GM03348 (cell line): ENCODE measurements at regions not wholly inside any gene's neighbourhood (a gene's known extent, or its start where the extent isn't known, plus 50 kb on each side); places are given as distances from the start of the nearest gene placed in this dataset.
"Not testable (repeated sequence)": the region's sequence is repeated elsewhere in the genome, so short reads cannot be mapped to it uniquely, and the experiment has no call there.

Experiments
- DNase-seq: peaks from one replicate; pipeline ENCODE4 v3.0.0; 2012; ENCODE audit warnings: low spot score

GRCh38 chr4:85106166-85106565, 139.7 kb upstream of the WDFY3 start:
- DNase-seq = no peak

- no peak for DNase-seq
These were observed 140.4 kb upstream of the WDFY3 start for GRCh38 chr4:85106805-85107336.

- no peak for DNase-seq
These were observed 141.1 kb upstream of the WDFY3 start for GRCh38 chr4:85107553-85107952.

- no peak for DNase-seq
These were observed 147.2 kb upstream of the WDFY3 start for GRCh38 chr4:85113706-85114105.

- no peak for DNase-seq
These were observed 148.0 kb upstream of the WDFY3 start for GRCh38 chr4:85114526-85114925.

- DNase-seq = no peak
These were observed 149.5 kb upstream of the WDFY3 start for GRCh38 chr4:85116008-85116407.

GRCh38 chr4:85125688-85126087, 159.2 kb upstream of the WDFY3 start:
- no peak for DNase-seq

GRCh38 chr4:85126991-85127591, 160.6 kb upstream of the WDFY3 start:
- no peak for DNase-seq

- peak; percentile 66 for DNase-seq
These were observed 161.2 kb upstream of the WDFY3 start for GRCh38 chr4:85127653-85128052.

- no peak for DNase-seq
These were observed 162.0 kb upstream of the WDFY3 start for GRCh38 chr4:85128246-85129204.

GRCh38 chr4:85129354-85130125, 163.1 kb upstream of the WDFY3 start:
- not testable (repeated sequence) for DNase-seq

GRCh38 chr4:85132117-85132516, 165.6 kb upstream of the WDFY3 start:
- DNase-seq = no peak

GRCh38 chr4:85132570-85132969, 166.1 kb upstream of the WDFY3 start:
- no peak for DNase-seq

- not testable (repeated sequence) for DNase-seq
These were observed 173.3 kb upstream of the WDFY3 start for GRCh38 chr4:85139749-85140148.

GRCh38 chr4:85142451-85142850, 176.0 kb upstream of the WDFY3 start:
- no peak for DNase-seq

- peak; percentile 64 for DNase-seq
These were observed 181.1 kb upstream of the WDFY3 start for GRCh38 chr4:85147481-85148076.

- DNase-seq = peak; percentile 25
These were observed 183.2 kb upstream of the WDFY3 start for GRCh38 chr4:85149676-85150075.

- no peak for DNase-seq
These were observed 184.9 kb upstream of the WDFY3 start for GRCh38 chr4:85151371-85151770.

GRCh38 chr4:85151786-85152185, 185.3 kb upstream of the WDFY3 start:
- DNase-seq = no peak

- no peak for DNase-seq
These were observed 186.0 kb upstream of the WDFY3 start for GRCh38 chr4:85152480-85152879.

- no peak for DNase-seq
These were observed 186.7 kb upstream of the WDFY3 start for GRCh38 chr4:85153221-85153620.

- no peak for DNase-seq
These were observed 188.1 kb upstream of the WDFY3 start for GRCh38 chr4:85154591-85154990.
